ENCODE measurements at regions not wholly inside any gene's neighbourhood (a gene's known extent, or its start where the extent isn't known, plus 50 kb on each side); places are given as distances from the start of the nearest gene placed in this dataset.
"Not testable (repeated sequence)": the region's sequence is repeated elsewhere in the genome, so short reads cannot be mapped to it uniquely, and the experiment has no call there.

DNA sequence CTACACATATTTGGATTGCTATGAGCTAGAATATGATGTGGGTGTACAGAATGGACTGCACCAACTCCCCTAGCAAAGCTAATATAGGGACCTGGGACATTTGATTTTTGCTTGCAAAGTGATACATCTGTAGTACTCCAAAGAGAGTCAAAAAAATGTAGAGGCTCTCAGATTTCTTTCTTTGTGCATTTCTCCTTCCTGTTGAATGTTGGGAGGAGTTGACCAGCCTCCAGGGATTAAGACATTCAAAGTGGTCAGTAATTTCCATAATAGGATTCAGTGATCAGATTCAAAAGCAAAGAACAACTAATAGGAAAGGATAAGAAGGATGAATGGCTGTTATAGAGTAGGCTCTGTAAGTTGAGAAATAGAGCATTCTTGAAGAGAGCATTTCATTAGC, 934.9 kb downstream of the KCNJ2 start:
- DNase-seq (no peak), ATAC-seq (no peak)
- intact Hi-C loops (cut with DNase I) = no loop called here

DNA sequence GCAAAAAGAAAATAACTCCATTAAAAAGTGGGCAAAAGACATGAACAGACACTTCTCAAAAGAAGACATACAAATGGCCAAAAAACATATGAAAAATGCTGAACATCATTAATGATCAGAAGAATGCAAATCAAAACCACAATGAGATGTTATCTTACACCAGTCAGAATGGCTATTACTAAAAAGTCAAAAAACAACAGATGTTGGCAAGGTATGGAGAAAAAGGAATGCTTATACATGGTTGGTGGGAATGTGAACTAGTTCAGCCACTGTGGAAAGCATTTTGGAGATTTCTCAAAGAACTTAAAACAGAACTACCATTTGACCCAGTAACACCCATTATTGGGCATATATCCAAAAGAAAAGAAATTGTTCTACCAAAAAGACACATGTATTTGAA, 936.7 kb downstream of the KCNJ2 start:
- ATAC-seq; DNase-seq; intact Hi-C loops (cut with DNase I): not testable (repeated sequence)

DNA sequence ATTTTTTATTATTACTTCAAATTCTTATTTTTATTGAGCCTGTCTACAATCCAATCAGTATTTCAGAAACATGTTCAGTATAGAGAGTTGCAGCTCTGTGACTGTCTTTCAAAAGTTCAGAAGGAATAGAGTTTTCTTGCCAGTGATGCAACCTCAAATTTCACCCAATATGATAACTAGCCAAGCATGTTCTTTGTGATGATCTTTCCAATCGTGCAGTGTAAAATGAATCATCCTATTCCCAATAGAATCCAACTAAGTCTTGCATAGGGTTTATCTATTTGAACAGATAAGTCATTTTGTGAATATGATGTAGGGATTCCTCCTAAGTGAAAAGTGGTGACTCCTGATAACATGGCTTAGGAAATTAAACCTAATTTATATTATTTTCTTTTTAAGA, 937.8 kb downstream of the KCNJ2 start:
- intact Hi-C loops (cut with DNase I) = no loop called here
- ATAC-seq (no peak), DNase-seq (no peak)

DNA sequence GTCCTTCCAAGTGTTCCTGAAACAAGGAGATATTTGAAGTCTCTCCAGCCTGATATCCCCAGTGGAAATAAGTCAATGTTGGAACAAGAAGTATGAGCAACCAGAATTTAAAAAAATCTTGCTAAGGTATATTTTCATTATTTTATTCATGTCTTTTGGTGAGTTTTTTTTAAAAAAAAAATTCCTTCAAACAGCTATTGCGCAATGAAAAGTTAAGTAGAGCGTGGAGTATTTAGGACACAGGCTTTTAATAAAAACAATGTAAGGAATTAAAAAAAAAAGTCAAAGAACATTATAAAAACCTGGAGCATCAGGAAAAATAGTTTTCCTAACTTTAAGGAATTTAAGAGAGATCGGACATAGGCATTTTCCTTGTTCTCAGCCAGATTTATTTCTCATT, 940.4 kb downstream of the KCNJ2 start:
- intact Hi-C loops (cut with DNase I) = no loop called here
- DNase-seq (no peak), ATAC-seq (no peak)

DNA sequence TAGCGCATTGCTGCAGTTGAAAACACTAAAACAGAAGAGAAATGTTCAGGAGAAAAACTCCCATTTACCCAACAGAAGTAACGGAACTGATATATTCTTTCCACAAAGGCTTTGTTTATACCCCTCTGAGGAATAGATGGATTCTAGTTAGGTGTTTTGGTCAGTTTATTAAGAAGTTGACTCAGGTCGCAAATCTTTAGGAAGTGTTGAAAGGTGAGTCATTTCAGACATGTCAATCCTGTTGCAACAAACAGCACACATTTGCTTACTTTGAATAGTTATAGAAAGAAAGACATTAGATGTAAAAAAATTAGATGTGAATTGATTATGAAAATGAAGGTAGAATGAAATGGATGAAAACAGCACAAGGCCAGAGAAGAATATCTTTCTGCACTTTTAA, 941.0 kb downstream of the KCNJ2 start:
- ATAC-seq = no peak
- intact Hi-C loops (cut with DNase I) = no loop called here

DNA sequence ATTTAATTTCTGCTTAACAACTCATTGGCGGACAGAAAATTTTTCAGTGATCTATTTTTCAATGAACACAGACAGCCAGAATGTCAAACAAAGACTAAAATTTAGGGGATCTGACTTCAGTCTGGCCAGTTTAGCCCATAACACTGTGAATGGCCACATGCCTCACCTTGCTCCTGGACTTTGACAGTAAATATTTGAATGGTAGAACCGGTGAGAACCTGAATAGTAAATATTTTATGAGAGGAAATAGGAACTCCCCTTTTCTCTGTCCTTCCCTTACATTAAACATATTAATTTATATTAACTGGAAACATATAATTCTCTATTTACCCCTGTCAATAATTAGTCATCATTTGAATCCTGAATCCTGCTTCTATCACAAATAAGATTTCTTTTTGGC, 942.1 kb downstream of the KCNJ2 start:
- no peak for DNase-seq
- no peak for ATAC-seq
- intact Hi-C loops (cut with DNase I) = no loop called here

More for the DNA sequence above, 941.0 kb downstream of the KCNJ2 start:
- DNase-seq = no peak

DNA sequence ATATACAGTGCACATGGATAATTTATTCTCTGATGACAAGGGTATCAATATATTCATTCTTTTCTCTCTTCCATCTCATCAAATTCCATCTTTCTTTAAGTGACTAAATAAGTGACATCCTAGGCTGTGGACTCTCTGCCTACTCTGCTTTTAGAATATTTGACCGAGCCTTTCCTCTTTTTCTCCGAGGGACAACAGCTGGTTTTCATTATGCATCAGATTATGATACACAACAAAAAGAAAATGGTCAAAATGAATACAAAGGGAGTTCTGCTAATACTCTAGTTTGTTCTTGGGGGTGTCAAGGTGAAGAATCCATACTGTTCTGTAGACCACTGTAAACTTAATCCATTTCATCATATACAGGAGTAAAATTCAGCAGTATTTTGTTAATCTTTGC, 942.6 kb downstream of the KCNJ2 start:
- DNase-seq (no peak), ATAC-seq (no peak)
- intact Hi-C loops (cut with DNase I) = no loop called here

DNA sequence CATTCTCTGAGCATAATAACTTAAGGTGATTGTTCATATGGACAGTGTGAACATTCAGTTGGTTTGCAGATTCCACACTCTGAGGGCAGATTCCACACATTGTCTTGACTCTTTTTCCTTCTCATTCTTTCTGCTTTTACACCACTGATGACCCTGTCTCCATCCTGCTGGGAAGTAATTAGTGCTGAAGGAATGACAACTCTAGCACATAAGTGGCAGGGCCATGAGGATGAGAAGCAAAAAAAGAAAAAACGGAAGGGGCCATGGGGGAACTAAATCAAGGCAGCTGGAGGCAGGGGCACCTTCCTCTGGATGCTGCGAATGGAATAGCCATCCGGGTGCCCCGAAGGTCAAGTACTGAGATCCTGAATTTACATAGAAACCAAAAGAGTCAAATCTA, 944.0 kb downstream of the KCNJ2 start:
- ATAC-seq = no peak
- no peak for DNase-seq
- intact Hi-C loops (cut with DNase I) = no loop called here

DNA sequence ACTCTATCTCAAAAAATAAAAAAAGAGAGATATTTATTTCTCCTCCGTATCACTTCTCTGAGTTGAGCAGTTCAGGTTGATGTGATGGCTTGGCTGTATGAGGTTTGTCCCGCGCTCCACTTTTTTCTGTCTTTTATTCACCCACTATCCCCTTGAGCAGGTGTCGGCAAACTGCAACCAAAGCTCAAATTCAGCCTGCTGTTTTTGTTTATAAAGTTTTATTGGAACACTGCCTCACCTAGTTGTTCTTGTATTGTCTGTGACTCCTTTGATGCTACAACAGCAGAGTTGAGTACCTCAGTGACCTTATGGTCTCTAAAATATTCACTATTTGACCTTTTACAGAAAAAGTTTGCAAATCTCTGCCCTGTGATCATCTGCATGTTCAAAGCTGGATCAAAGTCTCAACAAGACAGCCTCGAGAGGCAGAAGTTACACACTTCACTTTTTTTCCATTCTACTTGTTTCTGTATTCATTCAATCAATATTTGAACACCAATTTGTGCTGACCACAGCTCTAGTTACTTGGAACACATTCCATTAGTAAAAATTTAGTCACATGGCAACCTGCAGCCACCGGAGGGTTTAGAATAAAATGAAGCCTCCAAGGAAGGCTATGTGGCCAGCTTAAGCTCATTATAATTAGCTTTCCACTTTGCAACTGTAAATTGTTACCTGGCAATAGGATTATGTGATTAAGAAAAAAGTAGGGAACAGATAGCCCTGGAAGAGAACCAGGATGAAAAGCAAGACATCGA, 945.8 kb downstream of the KCNJ2 start:
- no peak for DNase-seq
- intact Hi-C loops (cut with DNase I) = loop anchor here in 1 of 2 donors (5.0 kb wide), 1 partner anchor 1427 kb away; no protein-coding TSS in a partner anchor

DNA sequence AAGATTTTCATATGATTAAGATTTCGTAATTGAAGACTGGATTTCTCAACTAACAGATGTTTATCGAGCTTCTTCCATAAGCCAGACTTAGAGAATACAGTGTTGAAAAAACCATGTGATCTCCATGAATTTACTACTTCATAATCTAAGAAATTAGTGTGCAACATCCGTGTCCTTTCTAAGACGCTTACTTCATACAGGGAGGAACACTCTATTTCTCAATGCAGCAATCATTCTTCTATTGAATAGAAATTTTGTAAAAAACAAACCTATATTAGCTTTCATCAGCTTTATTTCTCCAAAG, 946.3 kb downstream of the KCNJ2 start:
- intact Hi-C loops (cut with DNase I) = loop anchor here in 1 of 2 donors (5.0 kb wide), 1 partner anchor 1427 kb away; no protein-coding TSS in a partner anchor
- DNase-seq (no peak), ATAC-seq (no peak)

More for the DNA sequence above, 945.8 kb downstream of the KCNJ2 start:
- no peak for ATAC-seq

DNA sequence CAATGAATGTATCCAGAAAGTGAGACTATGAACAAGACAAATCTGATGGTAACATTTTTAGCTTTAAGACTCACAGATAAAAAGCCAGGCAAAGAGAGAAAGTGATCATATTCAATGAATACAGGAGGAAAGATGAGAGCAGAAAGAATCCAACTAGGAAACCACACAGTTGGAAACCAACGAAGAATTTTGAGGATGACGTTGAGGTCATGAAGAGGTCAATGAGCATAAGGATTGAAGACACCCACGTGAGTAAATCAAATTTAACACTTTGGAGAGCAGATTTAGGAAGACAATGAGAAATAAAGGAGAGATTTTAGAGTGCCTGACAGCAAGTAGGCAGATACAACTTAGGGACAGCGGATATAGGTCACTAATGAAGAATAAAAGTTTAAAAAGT, 948.1 kb downstream of the KCNJ2 start:
- no peak for ATAC-seq
- no peak for DNase-seq
- intact Hi-C loops (cut with DNase I) = loop anchor here in 1 of 2 donors (5.0 kb wide), 1 partner anchor 1425 kb away; no protein-coding TSS in a partner anchor

DNA sequence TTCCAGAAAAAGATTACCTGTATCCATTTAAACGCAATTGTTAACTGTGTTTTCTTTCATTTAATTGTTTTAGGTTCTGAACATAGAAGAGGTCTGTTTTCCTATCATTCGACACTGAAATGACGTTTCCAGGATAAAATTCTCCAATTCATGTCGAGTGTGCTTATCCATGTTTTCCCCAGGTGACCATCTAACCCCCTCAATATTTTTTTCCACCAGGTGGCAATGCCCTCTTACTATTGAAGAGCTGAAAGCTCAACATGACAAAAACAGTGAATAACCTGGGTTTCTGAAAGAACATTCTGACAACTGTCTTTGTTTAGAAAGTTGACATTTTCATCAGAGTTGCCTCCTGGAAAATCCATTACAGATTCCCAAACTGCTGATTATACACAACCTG, 948.7 kb downstream of the KCNJ2 start:
- intact Hi-C loops (cut with DNase I) = loop anchor here in 1 of 2 donors (5.0 kb wide), 1 partner anchor 1424 kb away; no protein-coding TSS in a partner anchor

DNA sequence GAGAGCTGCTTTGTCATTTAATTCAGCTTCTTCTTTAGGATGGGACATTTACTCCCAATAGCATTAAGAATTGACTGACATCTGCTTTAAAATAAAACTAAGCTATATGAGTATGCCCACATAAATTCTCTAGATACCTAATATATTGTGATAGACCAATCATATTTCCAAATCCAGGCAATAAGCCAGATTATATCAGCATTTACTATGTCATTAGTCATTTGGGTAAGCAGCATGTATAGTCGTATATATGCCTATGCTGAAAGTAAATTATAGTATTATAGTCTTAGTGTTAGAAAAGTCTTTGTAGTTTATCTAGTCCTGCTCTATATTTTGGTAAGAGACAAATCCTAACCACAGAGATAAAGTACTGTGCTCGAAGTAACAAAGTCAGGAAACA, 958.1 kb downstream of the KCNJ2 start:
- no peak for ATAC-seq
- DNase-seq = no peak
- intact Hi-C loops (cut with DNase I) = no loop called here

More for the DNA sequence above, 948.7 kb downstream of the KCNJ2 start:
- DNase-seq (no peak), ATAC-seq (no peak)

DNA sequence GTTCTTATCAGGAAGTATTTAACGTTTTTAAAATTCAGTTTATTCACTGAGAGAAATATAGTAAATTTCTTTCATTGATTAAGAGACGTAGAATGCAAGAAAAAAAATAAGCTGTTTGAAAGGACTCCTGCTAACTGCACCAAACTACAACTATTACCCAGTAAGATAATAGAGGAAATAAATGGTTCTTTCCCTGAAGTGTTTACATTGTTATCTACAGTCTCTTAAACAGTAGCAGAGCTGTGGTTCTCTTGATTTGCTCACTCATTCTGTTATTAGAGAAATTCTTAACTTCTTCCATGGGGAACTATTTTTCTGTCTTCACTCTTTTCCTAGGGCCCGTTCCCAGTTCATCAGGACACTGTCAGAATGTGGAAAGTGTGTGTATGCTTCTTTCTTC, 973.0 kb downstream of the KCNJ2 start:
- DNase-seq (no peak), ATAC-seq (no peak)
- intact Hi-C loops (cut with DNase I) = no loop called here

DNA sequence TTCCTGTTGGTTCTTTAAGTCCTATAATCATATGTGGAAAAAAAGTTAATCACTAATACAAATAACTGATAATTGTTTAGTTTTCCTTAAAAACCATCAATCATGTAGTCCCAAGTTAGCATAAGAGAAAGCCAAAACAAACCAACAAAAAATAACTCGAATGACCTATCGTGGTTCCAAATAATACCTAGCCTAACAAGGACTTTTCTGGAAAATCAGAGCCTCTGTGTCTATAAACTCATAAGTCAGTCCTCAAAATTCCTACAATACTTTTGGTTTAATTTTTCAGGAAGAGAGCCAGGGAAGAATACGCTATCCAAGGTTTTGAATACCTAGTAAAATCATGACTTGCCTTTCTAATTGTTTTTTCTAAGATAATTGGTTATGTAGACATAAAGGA, 975.3 kb upstream of the SOX9 start:
- intact Hi-C loops (cut with DNase I) = no loop called here
- no peak for DNase-seq
- no peak for ATAC-seq

DNA sequence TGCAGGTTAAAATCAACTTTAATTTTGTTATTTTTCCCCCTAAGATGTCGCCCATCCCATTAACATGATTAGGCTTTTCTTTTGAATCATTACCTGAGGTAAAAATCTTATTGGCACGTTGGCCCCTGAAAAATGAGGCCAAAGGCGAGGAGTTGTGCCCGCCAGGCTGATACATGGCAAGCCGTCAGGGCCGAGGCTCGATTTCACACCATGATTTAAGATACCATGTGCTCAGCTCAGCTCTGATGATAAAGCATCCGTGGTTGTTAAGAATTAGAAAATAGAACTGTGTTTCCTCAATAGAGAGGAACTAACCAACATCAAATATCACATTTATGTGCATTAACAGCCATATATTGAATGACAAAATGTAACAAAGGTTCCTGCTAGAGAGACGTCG, 972.9 kb upstream of the SOX9 start:
- ATAC-seq (no peak), DNase-seq (no peak)
- intact Hi-C loops (cut with DNase I) = no loop called here

DNA sequence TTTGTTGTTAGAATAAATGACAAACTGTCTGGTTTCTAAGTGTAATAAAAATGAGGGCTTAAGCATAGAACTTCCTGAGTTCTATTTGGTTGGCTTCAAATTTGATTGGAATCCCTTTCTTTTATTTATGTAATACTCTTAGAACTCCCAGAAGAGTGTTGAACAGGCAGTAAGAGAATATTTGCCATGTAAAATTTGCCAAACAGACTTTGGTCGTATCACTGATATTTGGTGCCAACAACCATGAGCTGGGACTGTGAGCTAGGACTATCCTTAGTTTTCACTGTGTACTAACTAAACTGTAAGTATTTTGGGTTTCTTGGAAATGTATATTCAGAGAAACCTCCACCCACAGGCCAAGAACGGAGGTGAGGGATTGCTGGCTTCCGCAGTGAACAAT, 971.2 kb upstream of the SOX9 start:
- DNase-seq (no peak), ATAC-seq (no peak)
- intact Hi-C loops (cut with DNase I) = no loop called here

DNA sequence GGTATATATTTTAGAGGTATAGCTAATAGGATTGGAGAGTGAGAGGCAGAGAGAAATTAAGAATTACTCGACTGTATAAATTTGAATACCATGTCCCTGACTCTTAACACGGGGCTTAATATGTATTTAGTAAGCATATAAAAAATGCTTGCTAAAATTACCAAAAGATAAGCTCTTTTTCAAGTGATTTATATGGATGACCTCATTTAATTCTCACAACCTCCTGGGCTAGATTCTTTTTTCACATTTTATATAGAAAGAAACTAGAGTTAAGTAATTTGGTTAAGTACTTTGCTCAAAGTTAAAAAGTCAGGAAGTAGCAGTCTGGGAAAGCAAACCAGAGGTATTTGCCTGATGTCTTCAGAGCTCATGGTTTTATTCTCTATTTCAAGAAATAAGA, 963.5 kb upstream of the SOX9 start:
- DNase-seq (no peak), ATAC-seq (no peak)
- intact Hi-C loops (cut with DNase I) = no loop called here

DNA sequence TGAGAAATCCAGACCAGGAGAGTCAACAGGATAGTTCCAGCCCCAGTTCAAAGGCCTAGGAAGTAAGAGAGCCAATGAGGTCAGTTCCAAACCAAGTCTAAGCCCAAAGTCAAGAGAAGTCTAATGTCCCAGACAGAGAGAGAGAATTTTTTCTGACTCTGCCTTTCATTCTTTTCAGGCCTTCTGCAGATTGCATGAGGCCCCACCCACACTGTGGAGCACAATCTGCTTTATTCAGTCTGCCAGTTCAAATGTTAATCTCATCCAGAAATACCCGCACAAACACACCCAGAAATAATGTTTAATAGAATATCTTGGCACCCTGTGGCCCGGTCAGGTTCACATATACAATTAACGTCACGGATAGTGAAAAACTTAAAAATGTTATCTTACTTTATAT, 962.4 kb upstream of the SOX9 start:
- ATAC-seq (no peak), DNase-seq (no peak)
- intact Hi-C loops (cut with DNase I) = no loop called here

DNA sequence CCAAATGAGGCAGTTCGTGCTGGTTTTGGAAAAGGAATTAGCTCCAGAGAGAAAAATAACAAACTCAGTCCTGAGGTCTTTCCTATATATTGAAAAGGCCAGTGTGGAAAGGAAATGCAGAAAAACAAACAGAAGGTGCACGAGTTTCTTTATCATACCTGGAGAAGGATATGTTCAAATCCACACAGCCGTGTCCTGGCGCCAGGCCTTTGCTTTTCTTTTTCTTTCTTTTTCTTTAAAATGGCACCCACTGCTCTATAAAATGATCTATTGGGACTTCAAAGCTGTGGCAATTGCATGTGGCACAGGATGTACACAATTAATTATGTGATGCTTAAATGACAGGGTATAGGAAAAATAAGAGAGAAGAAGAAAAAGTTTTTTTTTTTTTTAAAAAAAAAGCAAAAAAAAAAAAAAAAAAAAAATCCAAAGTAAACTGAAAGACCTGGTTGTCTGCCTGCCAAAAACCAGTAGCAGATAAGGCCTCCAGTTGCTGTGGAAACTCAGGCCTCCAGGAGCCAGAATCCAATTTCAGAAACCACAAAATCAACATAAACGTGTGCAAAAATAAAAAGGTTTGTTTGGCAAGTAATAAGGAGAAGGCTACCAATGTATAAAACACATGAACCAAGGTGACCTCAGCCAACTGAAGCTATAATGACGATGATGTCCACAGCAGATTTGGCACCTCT, 957.6 kb upstream of the SOX9 start:
- no peak for DNase-seq
- intact Hi-C loops (cut with DNase I) = no loop called here
- no peak for ATAC-seq

DNA sequence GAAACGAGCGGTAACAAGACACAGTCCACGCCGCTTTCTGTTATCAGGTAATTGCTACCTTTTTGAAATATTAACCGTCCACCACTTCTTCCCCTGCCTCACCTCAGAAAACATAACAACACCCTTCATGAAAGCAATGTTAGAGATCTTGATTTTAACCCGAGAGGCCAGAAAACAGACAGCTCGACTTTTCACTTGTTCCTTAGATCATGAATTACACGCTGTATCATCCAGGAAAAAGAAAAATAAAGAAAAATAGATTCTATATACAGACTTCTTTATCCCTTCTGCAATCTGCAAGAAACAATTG, 957.1 kb upstream of the SOX9 start:
- intact Hi-C loops (cut with DNase I) = no loop called here
- no peak for DNase-seq
- no peak for ATAC-seq
